Naive thymus-derived CD8-positive, alpha-beta T cell (primary cell): ENCODE measurements at regions not wholly inside any gene's neighbourhood (a gene's known extent, or its start where the extent isn't known, plus 50 kb on each side); places are given as distances from the start of the nearest gene placed in this dataset.
A peak's percentile ranks its signal among the peaks of the same experiment; 100 is the strongest.

Source experiments
- ATAC-seq, 2 donors: fragments of 150-1000 bp; cut with Tn5 transposase in 1 of 2; sonication (Bioruptor Pico), chemical (Tn5 transposase) in 1 of 2; 1 replicate in 1 of 2; 2 replicates in 1 of 2; pipeline ENCODE4 v1.10.0; 2021; ENCODE audit warnings: mild to moderate bottlenecking in 2 of 2, moderate library complexity in 2 of 2
- POLR2A ChIA-PET: fragments of 350-600 bp; sonication (Branson Sonifier 250); formaldehyde crosslinking; loops from one replicate; lab custom pipeline; 2021; ENCODE audit warnings: antibody characterized with exemption; lab: Charles Lee
- DNase-seq, 10 donors: peaks; one replicate each; pipeline versions ENCODE4 v3.0.0 to v3.0.0-alpha.2; 2020 to 2022
- H3K27ac Mint-ChIP-seq, 10 donors: one replicate each; pipeline ENCODE4 v1.8.0; 2020 to 2022; ENCODE audit warnings: mild to moderate bottlenecking in 10 of 10, mixed read lengths in 10 of 10, moderate library complexity in 4 of 10, inconsistent platforms in 1 of 10
- H3K27me3 Mint-ChIP-seq, 5 donors: one replicate each; pipeline ENCODE4 v1.8.0; 2021 to 2022; ENCODE audit warnings: mixed read lengths in 5 of 5
- H3K36me3 Mint-ChIP-seq, 3 donors: one replicate each; pipeline ENCODE4 v1.8.0; 2020 to 2022; ENCODE audit warnings: mixed read lengths in 3 of 3, mild to moderate bottlenecking in 2 of 3, inconsistent platforms in 1 of 3
- H3K4me1 Mint-ChIP-seq, 4 donors: one replicate each; pipeline ENCODE4 v1.8.0; 2021 to 2022; ENCODE audit warnings: mixed read lengths in 4 of 4
- H3K4me3 Mint-ChIP-seq, 10 donors: one replicate each; pipeline ENCODE4 v1.8.0; 2020 to 2022; ENCODE audit warnings: mild to moderate bottlenecking in 10 of 10, mixed read lengths in 10 of 10, moderate library complexity in 6 of 10, inconsistent platforms in 1 of 10
- H3K9me3 Mint-ChIP-seq, 9 donors: one replicate each; pipeline ENCODE4 v1.8.0; 2020 to 2022; ENCODE audit warnings: mixed read lengths in 9 of 9, mild to moderate bottlenecking in 3 of 9, inconsistent platforms in 1 of 9, moderate library complexity in 1 of 9

DNA sequence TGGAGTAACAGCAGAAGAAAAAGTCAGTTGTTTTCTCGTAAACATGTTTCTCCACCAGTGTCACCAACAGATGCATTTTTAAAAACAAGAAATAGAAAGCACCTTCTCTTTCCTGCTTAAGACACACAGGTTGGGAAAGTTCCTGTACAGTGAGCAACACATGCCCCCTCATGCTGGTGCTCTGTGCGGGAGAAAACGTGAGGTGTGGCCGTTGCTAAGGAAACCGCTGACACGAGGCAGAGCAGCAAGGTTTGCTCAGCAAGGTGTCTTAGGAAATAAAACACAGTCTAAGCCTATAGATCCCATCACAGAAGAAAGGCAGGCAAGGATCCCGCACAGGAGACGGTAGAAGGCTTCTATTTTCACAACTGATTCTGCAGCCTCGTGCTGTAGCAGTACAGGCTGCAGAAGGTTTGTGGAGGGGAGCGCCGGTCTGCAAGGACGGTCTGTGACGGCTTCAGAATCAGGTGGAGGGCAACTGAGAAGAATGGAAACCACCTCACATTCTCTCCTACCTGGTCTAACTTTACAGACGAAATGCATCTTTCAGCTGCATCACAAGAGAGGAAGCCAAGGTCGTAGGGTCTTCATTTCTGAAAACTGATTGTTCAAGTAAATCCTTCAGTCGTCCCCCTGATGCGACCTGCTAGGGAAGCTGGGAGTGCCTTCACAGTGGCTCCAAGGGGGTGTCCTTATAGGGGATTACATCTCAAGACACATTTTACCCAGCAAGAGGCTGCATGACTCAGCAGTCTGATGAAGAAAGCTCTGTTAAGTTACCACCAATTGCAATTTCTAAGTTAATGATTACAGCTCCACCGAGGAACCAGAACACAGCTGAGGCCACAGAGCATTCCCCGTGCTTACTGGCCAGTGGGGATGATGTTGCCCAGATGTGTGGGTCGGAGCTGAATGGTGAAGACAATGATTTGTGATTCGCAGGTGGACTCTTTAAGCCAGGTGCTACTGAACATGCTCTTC is 150.7 kb upstream of the KLF14 start:
- DNase-seq (no peak), ATAC-seq (no peak)
- POLR2A ChIA-PET: no interaction called here
- no peaks in the 10 kb centered on the region for H3K27me3 Mint-ChIP-seq
- H3K27ac Mint-ChIP-seq: peak overlapping the region in 4 of 10 donors; percentile 2 to 84 (median 30)
- no peaks in the 10 kb centered on the region for H3K9me3 Mint-ChIP-seq
- H3K36me3 Mint-ChIP-seq: peaks cover 0 to 81% (median 26%) of the 10 kb centered on the region in 3 donors
- H3K4me3 Mint-ChIP-seq: no peak overlapping the region
- peaks cover 10 to 57% (median 16%) of the 10 kb centered on the region in 4 donors for H3K4me1 Mint-ChIP-seq

GRCh38 chr7:130886438-130887135 is 152.6 kb upstream of the KLF14 start:
- Mint-ChIP-seq H3K4me3 (no peak overlapping the region), H3K27me3 (no peaks in the 10 kb centered on the region), H3K4me1 (peaks cover 11 to 54% (median 14%) of the 10 kb centered on the region in 4 donors), H3K36me3 (peaks cover 0 to 85% (median 20%) of the 10 kb centered on the region in 3 donors), H3K27ac (peak overlapping the region in 2 of 10 donors; percentile 34 to 79), H3K9me3 (no peaks in the 10 kb centered on the region)
- no peak for ATAC-seq
- no peak for DNase-seq
- POLR2A ChIA-PET: no interaction called here

- DNase-seq: no peak
- Mint-ChIP-seq H3K27me3 (no peaks in the 10 kb centered on the region), H3K4me3 (peak overlapping the region in 1 of 10 donors; percentile 29), H3K9me3 (no peaks in the 10 kb centered on the region), H3K27ac (peak overlapping the region in 8 of 10 donors; percentile 48 to 79 (median 64)), H3K36me3 (peaks cover 0 to 80% (median 16%) of the 10 kb centered on the region in 3 donors), H3K4me1 (peaks cover 12 to 53% (median 15%) of the 10 kb centered on the region in 4 donors)
- POLR2A ChIA-PET: no interaction called here
- ATAC-seq: no peak
Measured at GRCh38 chr7:130887182-130887956, 153.4 kb upstream of the KLF14 start.

GRCh38 chr7:130887957-130888371 is 154.0 kb upstream of the KLF14 start:
- H3K4me3 Mint-ChIP-seq: no peak overlapping the region
- POLR2A ChIA-PET: no interaction called here

GRCh38 chr7:130888468-130888867 is 154.5 kb upstream of the KLF14 start:
- POLR2A ChIA-PET: no interaction called here
- H3K27ac Mint-ChIP-seq: peak overlapping the region in 4 of 10 donors; percentile 40 to 73 (median 60)
- ATAC-seq: no peak

More at GRCh38 chr7:130887957-130888371, 154.0 kb upstream of the KLF14 start:
- DNase-seq (no peak), ATAC-seq (no peak)
- Mint-ChIP-seq H3K4me1 (peaks cover 14 to 52% (median 20%) of the 10 kb centered on the region in 4 donors), H3K27me3 (no peaks in the 10 kb centered on the region), H3K27ac (peak overlapping the region in 8 of 10 donors; percentile 40 to 79 (median 62)), H3K36me3 (peaks cover 0 to 80% (median 13%) of the 10 kb centered on the region in 3 donors), H3K9me3 (no peaks in the 10 kb centered on the region)

DNA sequence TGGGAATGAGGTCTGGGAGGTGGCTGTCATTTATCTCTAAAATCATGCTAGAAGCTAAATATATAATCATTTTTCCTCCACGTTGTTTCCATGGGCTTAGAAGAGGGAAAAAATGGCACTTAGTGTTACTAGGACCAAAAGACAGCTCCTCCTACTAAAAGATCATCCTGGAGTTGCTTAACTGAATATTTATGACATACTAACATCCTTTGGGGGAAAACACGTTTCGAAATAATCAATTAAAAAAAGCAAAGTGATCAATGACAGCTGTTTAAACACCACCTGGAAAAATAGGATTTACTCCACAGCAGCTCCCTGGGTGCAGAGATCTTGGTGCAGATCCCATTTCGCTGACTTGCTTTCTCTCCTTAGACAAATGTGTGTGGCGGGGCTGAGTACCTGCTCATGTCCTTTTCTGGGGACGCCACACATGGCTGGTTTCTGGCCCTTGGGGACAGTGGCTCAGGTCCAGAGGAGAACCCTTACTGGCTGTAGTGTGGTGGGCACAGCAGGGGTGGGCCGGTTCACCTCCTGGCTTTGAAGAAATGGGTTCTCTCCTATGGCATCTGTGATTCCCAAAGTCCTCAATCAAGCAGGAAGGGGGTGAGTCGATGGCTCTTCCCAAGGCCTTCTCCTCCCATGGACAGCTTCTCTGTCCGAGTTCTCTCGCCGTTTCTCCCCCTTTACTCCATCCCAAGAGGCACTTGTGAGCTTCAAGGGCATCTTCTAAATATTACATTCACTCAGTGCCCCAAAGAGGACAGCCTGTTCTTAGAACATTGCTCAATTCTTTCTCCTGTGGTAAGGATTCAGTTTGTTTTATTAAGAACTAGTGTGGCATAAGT is 156.4 kb upstream of the KLF14 start:
- Mint-ChIP-seq H3K9me3 (no peaks in the 10 kb centered on the region), H3K4me1 (peaks cover 21 to 52% (median 39%) of the 10 kb centered on the region in 4 donors), H3K27me3 (no peaks in the 10 kb centered on the region), H3K27ac (peak overlapping the region in 4 of 10 donors; percentile 31 to 73 (median 46)), H3K4me3 (no peak overlapping the region), H3K36me3 (peaks cover 0 to 67% (median 10%) of the 10 kb centered on the region in 3 donors)
- POLR2A ChIA-PET: interaction anchor here (0.6 kb wide), 1 partner anchor 435 kb away, joined by 3 read pairs; no protein-coding TSS in a partner anchor
- ATAC-seq (no peak), DNase-seq (no peak)

More at GRCh38 chr7:130888468-130888867, 154.5 kb upstream of the KLF14 start:
- DNase-seq: no peak
- no peaks in the 10 kb centered on the region for H3K27me3 Mint-ChIP-seq
- H3K4me1 Mint-ChIP-seq: peaks cover 14 to 50% (median 21%) of the 10 kb centered on the region in 4 donors
- peaks cover 0 to 75% (median 13%) of the 10 kb centered on the region in 3 donors for H3K36me3 Mint-ChIP-seq
- H3K4me3 Mint-ChIP-seq: no peak overlapping the region
- H3K9me3 Mint-ChIP-seq: no peaks in the 10 kb centered on the region

DNA sequence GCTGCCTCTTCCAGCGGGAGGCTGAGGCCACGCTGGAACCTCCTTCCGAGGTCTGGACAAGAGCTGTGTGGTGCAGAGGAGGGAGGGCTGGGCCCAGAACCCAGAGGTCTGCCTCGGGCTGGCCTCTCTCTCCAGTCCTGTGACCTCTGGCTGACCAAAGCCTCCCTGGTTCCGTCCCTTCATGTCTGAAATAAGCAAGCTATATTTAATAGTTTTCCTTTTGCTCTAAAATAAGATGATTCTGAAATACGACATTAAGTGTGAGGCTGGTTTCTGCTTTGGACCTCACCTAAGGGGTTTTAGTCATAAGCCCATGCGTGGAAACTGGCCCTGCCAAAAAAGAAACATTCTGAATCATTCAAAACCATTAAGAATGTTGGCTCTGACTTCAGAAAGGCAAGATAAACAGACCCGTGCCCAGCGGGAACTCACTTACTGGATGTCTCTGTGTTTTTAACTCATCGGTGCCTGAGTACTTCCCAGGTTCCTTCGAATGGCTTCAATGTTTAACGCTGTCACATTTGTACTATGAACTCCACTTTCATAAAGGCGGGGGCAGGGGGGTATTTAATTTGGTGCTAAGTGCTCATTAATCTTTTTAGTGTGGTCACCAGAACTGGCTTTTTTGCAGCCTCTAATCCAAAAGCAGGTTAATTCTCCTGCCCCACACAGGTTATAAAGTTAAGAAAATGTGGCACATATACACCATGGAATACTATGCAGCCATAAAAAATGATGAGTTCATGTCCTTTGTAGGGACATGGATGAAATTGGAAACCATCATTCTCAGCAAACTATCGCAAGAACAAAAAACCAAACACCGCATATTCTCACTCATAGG is 157.5 kb upstream of the KLF14 start:
- POLR2A ChIA-PET: interaction anchor here (0.6 kb wide), 1 partner anchor 433 kb away, joined by 3 read pairs; no protein-coding TSS in a partner anchor
- DNase-seq (no peak), ATAC-seq (no peak)
- Mint-ChIP-seq H3K36me3 (peaks cover 0 to 74% (median 10%) of the 10 kb centered on the region in 3 donors), H3K9me3 (no peaks in the 10 kb centered on the region), H3K4me3 (no peak overlapping the region), H3K27ac (peak overlapping the region in 4 of 10 donors; percentile 17 to 44 (median 24)), H3K4me1 (peaks cover 27 to 55% (median 50%) of the 10 kb centered on the region in 4 donors), H3K27me3 (no peaks in the 10 kb centered on the region)

DNA sequence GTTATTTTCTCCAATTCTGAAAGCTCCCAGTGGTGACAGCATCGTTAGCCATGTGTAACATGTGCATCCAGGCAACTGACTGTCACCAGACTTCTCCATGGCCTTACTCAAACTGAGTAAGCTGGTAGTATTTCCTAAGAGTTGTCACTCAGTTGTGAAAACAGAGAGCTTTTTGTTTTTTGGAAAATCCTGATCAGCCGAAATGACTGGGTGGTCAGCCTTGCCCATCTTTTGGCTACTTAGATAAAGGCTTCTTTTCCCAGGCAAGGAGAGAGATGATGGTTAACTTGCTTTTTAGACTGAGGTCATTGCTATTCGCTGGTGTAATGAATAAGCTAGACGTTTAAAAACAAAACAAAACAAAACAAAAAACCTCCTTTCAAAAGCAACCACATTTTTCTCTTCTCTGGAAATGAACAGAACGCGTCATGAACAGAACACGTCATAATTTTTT is 159.5 kb upstream of the KLF14 start:
- Mint-ChIP-seq H3K27ac (peak overlapping the region in 6 of 10 donors; percentile 40 to 92 (median 61)), H3K27me3 (no peaks in the 10 kb centered on the region), H3K9me3 (no peaks in the 10 kb centered on the region), H3K36me3 (peaks cover 0 to 73% (median 3%) of the 10 kb centered on the region in 3 donors), H3K4me3 (no peak overlapping the region), H3K4me1 (peaks cover 27 to 59% (median 51%) of the 10 kb centered on the region in 4 donors)
- DNase-seq: no peak
- no peak for ATAC-seq
- POLR2A ChIA-PET: interaction anchor here (0.6 to 0.7 kb wide), 2 partner anchors 131 to 161 kb away, joined by 4 read pairs; no protein-coding TSS in a partner anchor

DNA sequence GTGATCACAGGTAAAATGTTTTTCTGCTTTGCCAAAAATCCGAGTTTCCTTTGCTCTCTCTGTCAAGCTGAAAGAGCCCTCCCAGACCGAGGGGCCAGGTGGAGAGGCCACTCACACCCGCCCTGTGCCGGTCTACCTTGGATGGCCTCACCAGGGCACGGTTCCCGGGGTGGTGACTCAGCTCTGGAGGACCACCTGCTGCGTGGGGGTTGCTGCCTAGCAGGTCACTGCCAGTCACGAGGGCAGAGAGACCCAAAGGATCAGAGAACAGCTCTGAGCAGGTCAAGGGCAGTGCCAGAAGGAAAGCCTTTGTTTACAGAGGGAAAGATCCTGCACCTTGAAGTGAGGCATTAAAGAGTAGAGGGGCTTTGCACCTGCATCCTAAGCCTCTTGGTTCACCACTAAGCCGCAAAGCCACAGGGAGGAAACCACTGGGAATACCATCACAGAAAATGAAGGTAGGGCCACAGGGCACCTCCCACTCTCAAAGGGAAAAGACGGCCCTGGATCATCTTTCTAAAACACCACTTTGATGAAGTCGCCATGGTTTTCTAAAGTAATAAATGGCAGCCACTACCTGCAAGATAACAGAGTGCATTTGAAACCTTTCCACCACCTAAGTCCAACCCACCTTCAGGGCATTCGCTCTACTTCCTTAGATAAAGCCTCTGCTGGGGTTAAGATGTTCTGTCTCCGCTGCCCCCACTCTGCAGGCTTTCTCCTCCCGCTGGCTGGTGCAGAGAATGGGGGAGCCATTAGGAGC is 160.3 kb upstream of the KLF14 start:
- H3K27ac Mint-ChIP-seq: peak overlapping the region; percentile 33 to 92 (median 67)
- ATAC-seq (no peak), DNase-seq (no peak)
- H3K27me3 Mint-ChIP-seq: no peaks in the 10 kb centered on the region
- peak overlapping the region in 7 of 10 donors; percentile 11 to 55 (median 25) for H3K4me3 Mint-ChIP-seq
- peaks cover 0 to 73% (median 7%) of the 10 kb centered on the region in 3 donors for H3K36me3 Mint-ChIP-seq
- no peaks in the 10 kb centered on the region for H3K9me3 Mint-ChIP-seq
- H3K4me1 Mint-ChIP-seq: peaks cover 27 to 63% (median 50%) of the 10 kb centered on the region in 4 donors
- POLR2A ChIA-PET: interaction anchor here (0.6 kb wide), 1 partner anchor 20 kb away, joined by 3 read pairs; no protein-coding TSS in a partner anchor
